ENCODE measurements at regions not wholly inside any gene's neighbourhood (a gene's known extent, or its start where the extent isn't known, plus 50 kb on each side); places are given as distances from the start of the nearest gene placed in this dataset.

DNA sequence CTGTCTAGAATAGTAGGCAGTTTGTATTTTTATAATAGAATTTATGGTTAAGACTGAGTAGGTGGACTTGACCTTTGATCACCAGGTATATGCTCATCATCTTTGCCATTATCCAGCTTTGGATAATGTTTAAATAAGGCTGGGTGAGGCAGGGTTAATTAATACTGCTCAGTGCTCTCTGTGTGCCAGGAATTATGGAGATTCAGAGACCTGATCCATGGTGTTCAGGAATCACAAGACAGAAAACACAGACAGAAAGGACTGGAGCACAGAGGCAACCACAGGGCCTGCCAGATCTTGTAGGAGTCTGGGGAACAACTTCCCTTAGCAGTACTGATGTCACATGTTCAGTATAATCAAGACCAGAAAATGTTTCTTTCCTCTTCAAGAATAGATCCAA is 186.3 kb upstream of the ADCY2 start:
- DNase-seq (ENCODE audit: low spot score): no peak
- H4K20me1 ChIP-seq (ENCODE audit: insufficient read depth, low read length): no peaks in the 10 kb centered on the region
- H3K4me3 ChIP-seq (ENCODE audit: low read depth, low read length, poor library complexity, severe bottlenecking): no peak overlapping the region
- CTCF ChIA-PET (ENCODE audit: unreplicated experiment): no interaction called here
- no peaks in the 10 kb centered on the region for H3K79me2 ChIP-seq (ENCODE audit: insufficient read depth, low read depth, low read length)
- intact Hi-C loops (cut with micrococcal nuclease; ENCODE audit: unreplicated experiment): no loop called here
- no peaks in the 10 kb centered on the region for H3K4me1 ChIP-seq (ENCODE audit: insufficient read depth, low read length, poor library complexity, severe bottlenecking)
- POLR2A ChIA-PET: interaction anchor here (1.3 kb wide), 1 partner anchor 9 kb away, joined by 4 read pairs; no protein-coding TSS in a partner anchor
- no TSS peak for BruUV-seq (replicated peaks)
- H3K4me2 ChIP-seq (ENCODE audit: low read length): no peak overlapping the region
- no peaks in the 10 kb centered on the region for H3K9me3 ChIP-seq (ENCODE audit: low read length)
- no peak for TF ChIP-seq EZH2phosphoT487 (IDR thresholded peaks at IDR 0.05; ENCODE audit: borderline replicate concordance, low read depth, low read length)
- TF ChIP-seq, protein P1, sequence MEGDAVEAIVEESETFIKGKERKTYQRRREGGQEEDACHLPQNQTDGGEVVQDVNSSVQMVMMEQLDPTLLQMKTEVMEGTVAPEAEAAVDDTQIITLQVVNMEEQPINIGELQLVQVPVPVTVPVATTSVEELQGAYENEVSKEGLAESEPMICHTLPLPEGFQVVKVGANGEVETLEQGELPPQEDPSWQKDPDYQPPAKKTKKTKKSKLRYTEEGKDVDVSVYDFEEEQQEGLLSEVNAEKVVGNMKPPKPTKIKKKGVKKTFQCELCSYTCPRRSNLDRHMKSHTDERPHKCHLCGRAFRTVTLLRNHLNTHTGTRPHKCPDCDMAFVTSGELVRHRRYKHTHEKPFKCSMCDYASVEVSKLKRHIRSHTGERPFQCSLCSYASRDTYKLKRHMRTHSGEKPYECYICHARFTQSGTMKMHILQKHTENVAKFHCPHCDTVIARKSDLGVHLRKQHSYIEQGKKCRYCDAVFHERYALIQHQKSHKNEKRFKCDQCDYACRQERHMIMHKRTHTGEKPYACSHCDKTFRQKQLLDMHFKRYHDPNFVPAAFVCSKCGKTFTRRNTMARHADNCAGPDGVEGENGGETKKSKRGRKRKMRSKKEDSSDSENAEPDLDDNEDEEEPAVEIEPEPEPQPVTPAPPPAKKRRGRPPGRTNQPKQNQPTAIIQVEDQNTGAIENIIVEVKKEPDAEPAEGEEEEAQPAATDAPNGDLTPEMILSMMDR (conservative IDR thresholded peaks at IDR 0.05; ENCODE audit: low read length): no peak
- no peak overlapping the region for H2AFZ ChIP-seq (ENCODE audit: low read length)
- no peak overlapping the region for H3K27ac ChIP-seq (ENCODE audit: low read depth, low read length, poor library complexity, severe bottlenecking)
- H3K9me2 ChIP-seq (ENCODE audit: insufficient read depth, low read length): no peaks in the 10 kb centered on the region
- no peaks in the 10 kb centered on the region for H3K36me3 ChIP-seq (ENCODE audit: insufficient read depth, low read length)

DNA sequence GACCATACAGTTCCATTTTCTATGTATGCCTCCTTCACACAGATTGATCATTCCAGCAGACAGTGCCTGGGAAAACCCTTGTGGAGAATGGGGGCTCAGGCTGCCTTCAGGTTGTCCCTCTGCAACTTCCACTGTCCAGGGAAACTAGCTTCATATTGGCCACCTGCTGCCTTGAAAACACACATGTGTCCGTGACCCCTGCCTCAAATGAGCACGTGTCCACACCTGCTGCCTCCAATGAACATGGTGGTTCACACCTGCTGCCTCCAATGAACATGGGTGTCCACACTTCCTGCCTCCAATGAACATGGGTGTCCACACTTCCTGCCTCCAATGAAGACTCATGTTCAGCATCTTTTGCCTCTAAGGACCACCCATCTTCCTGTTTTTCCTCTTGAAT is 185.4 kb upstream of the ADCY2 start:
- CTCF ChIA-PET (ENCODE audit: unreplicated experiment): no interaction called here
- TF ChIP-seq EZH2phosphoT487 (IDR thresholded peaks at IDR 0.05; ENCODE audit: borderline replicate concordance, low read depth, low read length): no peak
- TF ChIP-seq, protein P1 (conservative IDR thresholded peaks at IDR 0.05; ENCODE audit: low read length): no peak
- Histone ChIP-seq H3K4me3 (ENCODE audit: low read depth, low read length, poor library complexity, severe bottlenecking) (no peak overlapping the region), H3K9me3 (ENCODE audit: low read length) (no peaks in the 10 kb centered on the region), H3K36me3 (ENCODE audit: insufficient read depth, low read length) (no peaks in the 10 kb centered on the region), H3K27ac (ENCODE audit: low read depth, low read length, poor library complexity, severe bottlenecking) (no peak overlapping the region), H2AFZ (ENCODE audit: low read length) (no peak overlapping the region), H3K9me2 (ENCODE audit: insufficient read depth, low read length) (no peaks in the 10 kb centered on the region), H4K20me1 (ENCODE audit: insufficient read depth, low read length) (no peaks in the 10 kb centered on the region), H3K4me1 (ENCODE audit: insufficient read depth, low read length, poor library complexity, severe bottlenecking) (no peaks in the 10 kb centered on the region), H3K79me2 (ENCODE audit: insufficient read depth, low read depth, low read length) (no peaks in the 10 kb centered on the region), H3K4me2 (ENCODE audit: low read length) (no peak overlapping the region)
- DNase-seq (ENCODE audit: low spot score): no peak
- POLR2A ChIA-PET: no interaction called here
- intact Hi-C loops (cut with micrococcal nuclease; ENCODE audit: unreplicated experiment): no loop called here
- BruUV-seq (replicated peaks): no TSS peak

DNA sequence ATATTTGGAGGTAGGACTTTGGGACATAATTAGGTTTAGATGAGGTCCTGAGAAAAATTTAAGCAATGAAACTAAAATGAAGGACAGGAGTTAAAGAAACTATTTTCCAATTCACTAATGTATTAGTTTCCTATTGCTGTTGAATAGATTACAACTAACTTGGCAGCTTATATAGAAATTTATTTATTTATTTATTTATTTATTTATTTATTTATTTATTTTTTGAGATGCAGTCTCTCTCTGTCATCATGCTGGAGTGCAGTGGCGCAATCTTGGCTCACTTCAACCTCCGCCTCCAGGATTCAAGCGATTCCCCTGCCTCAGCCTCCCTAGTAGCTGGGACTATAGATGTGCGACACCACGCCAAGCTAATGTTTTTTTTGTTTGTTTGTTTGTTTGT is 182.4 kb upstream of the ADCY2 start:
- intact Hi-C loops (cut with micrococcal nuclease; ENCODE audit: unreplicated experiment): no loop called here
- no peak for TF ChIP-seq EZH2phosphoT487 (IDR thresholded peaks at IDR 0.05; ENCODE audit: borderline replicate concordance, low read depth, low read length)
- TF ChIP-seq, protein P1 (conservative IDR thresholded peaks at IDR 0.05; ENCODE audit: low read length): no peak
- H3K9me2 ChIP-seq (ENCODE audit: insufficient read depth, low read length): no peaks in the 10 kb centered on the region
- H3K4me3 ChIP-seq (ENCODE audit: low read depth, low read length, poor library complexity, severe bottlenecking): no peak overlapping the region
- no peak overlapping the region for H2AFZ ChIP-seq (ENCODE audit: low read length)
- H3K36me3 ChIP-seq (ENCODE audit: insufficient read depth, low read length): no peaks in the 10 kb centered on the region
- no peak for DNase-seq (ENCODE audit: low spot score)
- H3K4me1 ChIP-seq (ENCODE audit: insufficient read depth, low read length, poor library complexity, severe bottlenecking): no peaks in the 10 kb centered on the region
- H3K9me3 ChIP-seq (ENCODE audit: low read length): no peaks in the 10 kb centered on the region
- no peaks in the 10 kb centered on the region for H4K20me1 ChIP-seq (ENCODE audit: insufficient read depth, low read length)
- BruUV-seq (replicated peaks): no TSS peak
- CTCF ChIA-PET (ENCODE audit: unreplicated experiment): no interaction called here
- H3K27ac ChIP-seq (ENCODE audit: low read depth, low read length, poor library complexity, severe bottlenecking): no peak overlapping the region
- POLR2A ChIA-PET: no interaction called here
- H3K4me2 ChIP-seq (ENCODE audit: low read length): no peak overlapping the region
- no peaks in the 10 kb centered on the region for H3K79me2 ChIP-seq (ENCODE audit: insufficient read depth, low read depth, low read length)
